GM21526 (cell line): ENCODE measurements at regions not wholly inside any gene's neighbourhood (a gene's known extent, or its start where the extent isn't known, plus 50 kb on each side); places are given as distances from the start of the nearest gene placed in this dataset.

ENCODE experiments used
- ATAC-seq: cut with Tn5 transposase; IDR thresholded peaks from one replicate; pipeline ENCODE4 v1.9.1; 2021; ENCODE audit warnings: moderate library complexity; ENCODE audit not compliant: unreplicated experiment, low FRiP score

GRCh38 chr1:170863621-170864020 is 71.7 kb upstream of the MROH9 start:
- no peak for ATAC-seq

GRCh38 chr1:170864238-170864637 is 71.1 kb upstream of the MROH9 start:
- ATAC-seq, result no peak

GRCh38 chr1:170864876-170865538 is 70.3 kb upstream of the MROH9 start:
- ATAC-seq, result no peak

- no peak for ATAC-seq
Observed at GRCh38 chr1:170866646-170867045, 68.7 kb upstream of the MROH9 start.

GRCh38 chr1:170871868-170872267 is 63.5 kb upstream of the MROH9 start:
- no peak for ATAC-seq

- ATAC-seq, result peak; percentile 78
Observed at GRCh38 chr1:170872663-170873062, 62.7 kb upstream of the MROH9 start.

- ATAC-seq, result no peak
Observed at GRCh38 chr1:170874671-170875070, 60.7 kb upstream of the MROH9 start.

GRCh38 chr1:170881268-170882265 is 53.8 kb upstream of the MROH9 start:
- no peak for ATAC-seq
